ENCODE measurements at regions not wholly inside any gene's neighbourhood (a gene's known extent, or its start where the extent isn't known, plus 50 kb on each side); places are given as distances from the start of the nearest gene placed in this dataset.

DNA sequence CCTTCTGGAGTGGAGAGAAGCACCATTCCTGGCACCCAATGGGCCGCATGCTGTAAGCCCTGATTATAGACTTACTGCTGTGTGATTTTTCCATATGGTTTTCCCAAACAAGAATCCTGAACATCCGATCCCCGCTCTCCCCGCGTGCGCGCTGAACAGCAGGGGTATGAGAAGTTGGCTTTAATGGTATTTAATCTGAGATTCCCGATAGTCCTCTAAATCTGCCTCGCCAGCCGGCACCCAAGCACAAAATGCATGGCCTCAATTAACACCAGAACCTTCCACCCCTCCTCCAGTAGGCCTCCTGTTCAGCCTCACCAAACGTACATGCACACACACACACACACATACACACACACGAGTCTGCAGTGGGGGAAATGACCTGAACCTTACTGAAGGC, 480.3 kb downstream of the BCL11A start:
- intact Hi-C loops (cut with DNase I; ENCODE audit: low total_unique reads) (no loop called here), in situ Hi-C loops (cut with MboI; ENCODE audit: low pct_ligation_motif_present in 1 of 4, low pct_unique_long_range_greater_than_20kb in 1 of 4, low sequenced_read_pairs in 3 of 4) (no loop called here)
- 91 to 97% methylated on average over 7 to 12 of the region's 12 CpGs for WGBS, 2 donors (ENCODE audit: low coverage in 1 of 2)
- Histone ChIP-seq H3K4me3 (no peak overlapping the region), H3K9me3 (no peaks in the 10 kb centered on the region), H3K36me3 (no peaks in the 10 kb centered on the region), H3K27ac (no peak overlapping the region), H3K27me3 (no peaks in the 10 kb centered on the region), H3K4me1 (no peaks in the 10 kb centered on the region)
- TF ChIP-seq POLR2A (IDR thresholded peaks at IDR 0.05) (no peak), EP300 (IDR thresholded peaks at IDR 0.05; ENCODE audit: low read depth) (no peak)
- TF ChIP-seq, protein P1, sequence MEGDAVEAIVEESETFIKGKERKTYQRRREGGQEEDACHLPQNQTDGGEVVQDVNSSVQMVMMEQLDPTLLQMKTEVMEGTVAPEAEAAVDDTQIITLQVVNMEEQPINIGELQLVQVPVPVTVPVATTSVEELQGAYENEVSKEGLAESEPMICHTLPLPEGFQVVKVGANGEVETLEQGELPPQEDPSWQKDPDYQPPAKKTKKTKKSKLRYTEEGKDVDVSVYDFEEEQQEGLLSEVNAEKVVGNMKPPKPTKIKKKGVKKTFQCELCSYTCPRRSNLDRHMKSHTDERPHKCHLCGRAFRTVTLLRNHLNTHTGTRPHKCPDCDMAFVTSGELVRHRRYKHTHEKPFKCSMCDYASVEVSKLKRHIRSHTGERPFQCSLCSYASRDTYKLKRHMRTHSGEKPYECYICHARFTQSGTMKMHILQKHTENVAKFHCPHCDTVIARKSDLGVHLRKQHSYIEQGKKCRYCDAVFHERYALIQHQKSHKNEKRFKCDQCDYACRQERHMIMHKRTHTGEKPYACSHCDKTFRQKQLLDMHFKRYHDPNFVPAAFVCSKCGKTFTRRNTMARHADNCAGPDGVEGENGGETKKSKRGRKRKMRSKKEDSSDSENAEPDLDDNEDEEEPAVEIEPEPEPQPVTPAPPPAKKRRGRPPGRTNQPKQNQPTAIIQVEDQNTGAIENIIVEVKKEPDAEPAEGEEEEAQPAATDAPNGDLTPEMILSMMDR (IDR thresholded peaks at IDR 0.05): no peak
- DNase-seq: no peak

DNA sequence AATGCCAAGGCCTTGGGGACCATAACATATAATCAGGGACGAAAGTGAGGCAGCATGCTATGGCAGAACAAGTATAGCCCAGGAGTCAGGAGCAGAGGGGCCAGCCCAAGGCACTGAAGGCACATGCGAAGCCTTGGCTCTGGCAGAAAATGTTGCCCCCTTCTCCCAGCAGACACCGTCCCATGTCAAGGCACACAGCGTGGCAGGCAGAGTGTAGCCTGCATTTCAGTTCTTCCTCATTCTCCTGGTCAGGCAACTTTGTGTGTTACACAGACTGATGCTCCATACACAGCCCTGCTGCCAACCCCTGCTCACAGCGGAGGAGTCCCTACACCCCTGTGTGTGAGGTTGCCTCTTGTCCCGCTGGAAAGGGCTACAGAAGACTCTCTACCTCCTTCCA, 480.8 kb downstream of the BCL11A start:
- H3K27ac ChIP-seq: no peak overlapping the region
- intact Hi-C loops (cut with DNase I; ENCODE audit: low total_unique reads) (no loop called here), in situ Hi-C loops (cut with MboI; ENCODE audit: low pct_ligation_motif_present in 1 of 4, low pct_unique_long_range_greater_than_20kb in 1 of 4, low sequenced_read_pairs in 3 of 4) (no loop called here)
- no peak overlapping the region for H3K4me3 ChIP-seq
- no peak for TF ChIP-seq POLR2A (IDR thresholded peaks at IDR 0.05)
- TF ChIP-seq, protein P1 (IDR thresholded peaks at IDR 0.05): no peak
- no peak for TF ChIP-seq EP300 (IDR thresholded peaks at IDR 0.05; ENCODE audit: low read depth)
- TF ChIP-seq POLR2AphosphoS5 (IDR thresholded peaks at IDR 0.05): no peak
- 71 to 93% methylated on average over 1 to 6 of the region's 6 CpGs for WGBS, 2 donors (ENCODE audit: low coverage in 1 of 2)
- no peaks in the 10 kb centered on the region for H3K36me3 ChIP-seq
- H3K27me3 ChIP-seq: no peaks in the 10 kb centered on the region
- no peaks in the 10 kb centered on the region for H3K9me3 ChIP-seq
- DNase-seq: no peak
- no peaks in the 10 kb centered on the region for H3K4me1 ChIP-seq

DNA sequence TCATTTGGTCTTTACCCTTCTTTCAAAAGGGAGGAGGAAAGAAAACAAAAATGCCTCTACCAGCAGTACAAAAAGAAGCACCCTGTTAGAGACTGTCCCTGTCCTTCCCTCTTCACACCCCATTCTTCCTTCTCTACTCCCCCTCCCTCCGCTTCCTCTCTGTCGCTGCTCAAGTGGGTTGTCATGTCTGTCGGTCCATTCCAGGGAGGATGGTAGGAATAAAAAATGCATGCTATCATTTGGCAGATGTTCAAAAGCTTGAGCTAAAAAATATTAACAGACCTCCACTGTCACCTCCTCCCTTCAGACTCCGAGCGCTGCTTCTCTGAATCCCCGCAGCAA, 482.0 kb downstream of the BCL11A start:
- H3K27me3 ChIP-seq: no peaks in the 10 kb centered on the region
- DNase-seq: no peak
- 76% methylated on average over 6 of the region's 6 CpGs; no CpG with 5 or more reads in 1 of the 2 donors for WGBS, 2 donors (ENCODE audit: low coverage in 1 of 2)
- no peaks in the 10 kb centered on the region for H3K4me1 ChIP-seq
- H3K36me3 ChIP-seq: no peaks in the 10 kb centered on the region
- no peak for TF ChIP-seq POLR2A (IDR thresholded peaks at IDR 0.05)
- no peak overlapping the region for H3K27ac ChIP-seq
- no peaks in the 10 kb centered on the region for H3K9me3 ChIP-seq
- no peak overlapping the region for H3K4me3 ChIP-seq
- in situ Hi-C loops (cut with MboI; ENCODE audit: low pct_ligation_motif_present in 1 of 4, low pct_unique_long_range_greater_than_20kb in 1 of 4, low sequenced_read_pairs in 3 of 4) (no loop called here), intact Hi-C loops (cut with DNase I; ENCODE audit: low total_unique reads) (no loop called here)

DNA sequence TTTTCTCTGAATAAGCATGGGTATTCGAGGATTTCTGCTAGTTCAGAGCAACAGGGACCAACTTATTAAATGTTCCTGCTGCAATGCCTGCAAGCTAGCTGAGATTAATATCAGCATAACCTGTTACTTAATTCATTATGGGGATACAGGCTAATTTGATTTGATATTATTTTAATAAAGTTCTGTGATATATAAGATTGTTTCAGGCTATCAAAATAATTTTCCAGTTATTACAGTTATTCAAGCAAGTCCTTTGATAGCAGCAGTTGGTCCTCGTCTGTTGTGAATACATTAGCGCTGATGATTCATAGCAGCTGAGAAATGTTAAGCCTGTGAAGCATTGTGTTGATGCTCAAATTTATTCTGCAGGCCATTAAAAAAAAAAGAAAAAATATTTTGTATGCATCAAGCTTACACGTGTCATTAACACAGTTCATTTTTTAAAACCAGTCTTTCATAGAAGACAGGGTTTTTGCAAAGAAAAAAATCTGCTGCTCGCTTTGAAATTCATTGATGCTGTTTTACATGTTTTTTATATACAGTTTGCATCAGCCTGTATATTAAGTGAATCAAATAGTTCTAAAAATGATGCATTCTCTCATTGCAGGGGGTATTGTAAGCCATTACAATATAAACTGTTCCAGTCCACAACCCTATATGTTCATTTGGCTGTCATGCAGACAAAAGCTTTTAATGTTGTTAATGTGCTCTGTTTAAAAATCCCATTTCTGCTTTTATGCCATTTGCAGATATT, 482.5 kb downstream of the BCL11A start:
- intact Hi-C loops (cut with DNase I; ENCODE audit: low total_unique reads): no loop called here
- WGBS, 2 donors (ENCODE audit: low coverage in 1 of 2): 65 to 77% methylated on average over 5 of the region's 5 CpGs
- no peak overlapping the region for H3K4me3 ChIP-seq
- no peaks in the 10 kb centered on the region for H3K36me3 ChIP-seq
- DNase-seq: no peak
- H3K27ac ChIP-seq: no peak overlapping the region
- H3K27me3 ChIP-seq: no peaks in the 10 kb centered on the region
- H3K9me3 ChIP-seq: no peaks in the 10 kb centered on the region
- H3K4me1 ChIP-seq: no peaks in the 10 kb centered on the region
- TF ChIP-seq POLR2AphosphoS5 (IDR thresholded peaks at IDR 0.05) (no peak), EP300 (IDR thresholded peaks at IDR 0.05; ENCODE audit: low read depth) (no peak), POLR2A (IDR thresholded peaks at IDR 0.05) (no peak)
- TF ChIP-seq, protein P1 (IDR thresholded peaks at IDR 0.05): no peak
- in situ Hi-C loops (cut with MboI; ENCODE audit: low pct_ligation_motif_present in 1 of 4, low pct_unique_long_range_greater_than_20kb in 1 of 4, low sequenced_read_pairs in 3 of 4): no loop called here

DNA sequence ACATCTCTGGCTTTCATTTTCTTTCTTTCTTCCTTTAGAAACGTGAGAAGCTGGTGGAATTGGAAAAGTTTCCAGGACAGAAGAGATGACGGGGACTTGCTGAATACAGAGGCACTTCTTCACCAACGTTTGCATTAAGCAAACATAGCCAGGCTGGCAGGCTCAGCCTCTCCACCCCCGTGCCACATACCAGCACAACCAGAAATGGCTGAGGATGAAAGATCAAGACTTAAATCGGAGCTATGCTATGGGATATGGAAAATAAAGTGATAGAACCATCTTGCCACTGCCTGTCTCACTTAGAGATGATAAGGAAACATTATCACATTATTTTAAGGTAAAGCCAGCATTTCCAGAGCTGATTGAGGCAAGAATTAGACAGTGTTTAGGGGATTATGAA, 483.3 kb downstream of the BCL11A start:
- intact Hi-C loops (cut with DNase I; ENCODE audit: low total_unique reads): no loop called here
- Histone ChIP-seq H3K27ac (no peak overlapping the region), H3K36me3 (no peaks in the 10 kb centered on the region), H3K9me3 (no peaks in the 10 kb centered on the region), H3K27me3 (no peaks in the 10 kb centered on the region), H3K4me1 (no peaks in the 10 kb centered on the region), H3K4me3 (no peak overlapping the region)
- TF ChIP-seq POLR2AphosphoS5 (IDR thresholded peaks at IDR 0.05) (no peak), POLR2A (IDR thresholded peaks at IDR 0.05) (no peak), EP300 (IDR thresholded peaks at IDR 0.05; ENCODE audit: low read depth) (no peak)
- TF ChIP-seq, protein P1 (IDR thresholded peaks at IDR 0.05): no peak
- in situ Hi-C loops (cut with MboI; ENCODE audit: low pct_ligation_motif_present in 1 of 4, low pct_unique_long_range_greater_than_20kb in 1 of 4, low sequenced_read_pairs in 3 of 4): no loop called here
- WGBS, 2 donors (ENCODE audit: low coverage in 1 of 2): 32 to 60% methylated on average over 1 to 5 of the region's 5 CpGs
- no peak for DNase-seq

Measured in transverse colon (tissue), 4 donors.